Middle frontal gyrus (tissue), 1 donor: ENCODE measurements at regions not wholly inside any gene's neighbourhood (a gene's known extent, or its start where the extent isn't known, plus 50 kb on each side); places are given as distances from the start of the nearest gene placed in this dataset.
"Not testable (repeated sequence)": the region's sequence is repeated elsewhere in the genome, so short reads cannot be mapped to it uniquely, and the experiment has no call there.

Experiments used
- DNase-seq: peaks from one replicate; pipeline ENCODE4 v3.0.0-alpha.2; 2015; ENCODE audit warnings: low spot score; ENCODE audit errors: extremely low spot score

GRCh38 chr2:122061206-122061605, 305.8 kb downstream of the TSN start:
- DNase-seq = no peak

- no peak for DNase-seq
Measured at GRCh38 chr2:122061831-122062230, 306.4 kb downstream of the TSN start.

GRCh38 chr2:122062506-122062905, 307.1 kb downstream of the TSN start:
- no peak for DNase-seq

DNA sequence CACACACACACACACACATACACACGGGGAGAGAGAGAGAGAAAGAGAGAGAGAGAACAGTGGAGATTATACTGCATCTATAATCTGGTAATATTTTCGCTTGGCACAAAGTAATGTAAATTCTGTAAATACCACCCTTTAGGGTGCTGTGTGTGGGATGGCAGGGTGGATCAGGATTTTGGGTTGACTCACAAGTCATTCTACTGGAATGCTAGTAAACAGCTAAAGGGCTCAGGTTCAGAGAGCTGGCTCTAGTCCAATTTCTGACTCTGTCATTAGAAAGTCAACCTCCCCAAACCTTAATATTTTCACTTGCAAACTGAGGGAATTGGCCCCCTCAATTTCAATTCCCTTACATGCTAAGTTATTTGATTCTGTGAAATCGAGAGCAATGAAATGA, 308.3 kb downstream of the TSN start:
- no peak for DNase-seq

GRCh38 chr2:122070241-122070731, 314.8 kb downstream of the TSN start:
- no peak for DNase-seq

DNA sequence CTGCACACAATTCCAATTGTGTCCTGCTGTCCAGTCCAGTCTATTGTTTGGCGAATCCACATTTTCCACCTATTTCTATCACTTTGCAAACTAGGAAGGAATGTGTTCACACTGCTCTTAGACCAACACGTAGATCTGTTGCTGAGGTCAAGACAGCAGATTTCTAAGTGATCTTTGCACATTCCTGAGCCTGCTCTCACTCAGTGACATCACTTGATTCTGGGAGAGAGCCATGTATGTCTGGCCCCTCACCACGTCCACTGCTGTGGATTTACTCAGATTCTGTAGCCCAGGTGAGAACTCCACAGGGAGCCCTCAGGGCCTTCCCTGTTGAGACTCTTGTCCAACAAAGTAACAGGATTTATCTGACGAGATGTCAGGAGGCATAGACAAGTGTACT, 317.2 kb downstream of the TSN start:
- DNase-seq = no peak

GRCh38 chr2:122074201-122074600, 318.8 kb downstream of the TSN start:
- DNase-seq = no peak

DNA sequence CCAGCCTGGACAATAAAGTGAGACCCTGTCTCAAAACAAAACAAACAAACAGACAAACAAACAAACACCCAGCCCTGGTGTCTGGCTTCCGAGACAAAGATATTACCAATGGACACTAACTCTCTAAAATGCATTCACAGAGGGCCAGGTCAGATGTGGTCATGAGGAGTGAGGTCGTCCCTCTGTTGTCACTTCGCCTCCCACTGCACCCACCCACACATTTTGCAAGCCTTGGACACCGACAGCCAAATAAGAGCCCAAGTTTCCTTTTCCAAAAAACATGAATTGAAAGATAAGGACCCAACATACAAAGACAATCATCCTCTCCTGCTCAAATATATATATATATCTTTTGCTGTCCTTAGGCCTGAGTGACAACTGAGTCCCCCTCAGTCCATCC, 319.9 kb downstream of the TSN start:
- no peak for DNase-seq

DNA sequence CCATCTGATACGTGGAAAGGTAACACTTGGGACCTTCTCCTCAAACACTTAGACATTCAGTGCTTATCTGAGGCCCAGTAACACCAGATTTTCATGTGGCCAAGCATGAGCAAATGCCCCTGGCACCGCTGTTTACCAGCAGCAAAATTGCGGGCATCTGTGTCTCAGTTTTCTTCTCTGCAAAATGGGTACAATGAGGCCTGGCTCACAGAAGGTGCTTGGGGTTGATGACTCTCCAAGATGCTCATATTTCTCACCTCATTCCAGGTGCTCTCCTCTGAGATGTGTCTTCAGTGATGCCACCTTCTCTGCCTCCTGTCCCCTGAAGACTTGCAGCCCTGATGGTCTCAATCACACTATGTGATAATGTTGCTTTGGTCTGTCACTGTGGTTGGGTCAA, 321.7 kb downstream of the TSN start:
- DNase-seq = no peak

GRCh38 chr2:122077771-122078170, 322.3 kb downstream of the TSN start:
- DNase-seq = no peak

- DNase-seq = no peak
Measured at GRCh38 chr2:122078451-122078850, 323.0 kb downstream of the TSN start.

- DNase-seq = no peak
Measured at GRCh38 chr2:122079844-122080243, 324.4 kb downstream of the TSN start.

- no peak for DNase-seq
Measured at GRCh38 chr2:122080316-122080715, 324.9 kb downstream of the TSN start.

DNA sequence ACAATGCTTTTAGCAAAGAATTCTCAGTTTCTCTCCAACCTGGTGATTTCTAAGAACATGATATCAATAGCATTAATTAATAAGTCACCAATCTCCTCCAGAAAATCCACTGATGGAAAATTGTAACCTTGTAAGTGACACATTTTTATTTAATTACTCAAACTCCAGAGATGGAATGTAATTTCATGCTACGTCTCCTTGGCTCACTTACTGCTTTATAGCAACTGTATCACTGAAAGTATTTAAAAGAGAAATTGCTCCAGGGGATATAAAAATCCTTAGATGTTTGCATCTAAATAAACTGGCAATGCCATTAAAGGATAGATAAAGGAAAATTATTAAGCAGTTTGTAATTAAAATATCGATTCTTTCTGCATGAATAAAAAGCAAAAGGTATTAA, 325.4 kb downstream of the TSN start:
- DNase-seq = no peak

DNA sequence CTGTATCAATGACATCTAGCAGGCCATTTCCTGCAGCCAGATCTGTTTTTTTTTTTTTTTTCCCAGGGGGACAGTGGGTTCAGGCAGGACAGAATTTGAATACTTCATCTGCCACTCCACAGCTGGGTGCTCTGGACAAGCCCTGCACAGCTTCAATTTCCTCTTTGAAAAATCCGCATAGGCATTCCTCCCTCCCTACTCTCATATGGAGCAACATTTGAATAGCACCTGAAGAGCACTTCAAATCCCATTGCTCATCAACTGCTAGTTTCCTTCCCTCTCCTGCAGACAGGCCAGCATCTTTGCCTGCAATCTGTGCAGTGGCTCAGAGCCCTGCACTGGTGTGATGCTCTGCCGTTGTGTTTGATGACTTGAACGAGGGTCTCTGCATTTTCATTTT, 326.3 kb downstream of the TSN start:
- DNase-seq = no peak

GRCh38 chr2:122083256-122084048, 328.0 kb downstream of the TSN start:
- DNase-seq = no peak

GRCh38 chr2:122085672-122086071, 330.2 kb downstream of the TSN start:
- not testable (repeated sequence) for DNase-seq

DNA sequence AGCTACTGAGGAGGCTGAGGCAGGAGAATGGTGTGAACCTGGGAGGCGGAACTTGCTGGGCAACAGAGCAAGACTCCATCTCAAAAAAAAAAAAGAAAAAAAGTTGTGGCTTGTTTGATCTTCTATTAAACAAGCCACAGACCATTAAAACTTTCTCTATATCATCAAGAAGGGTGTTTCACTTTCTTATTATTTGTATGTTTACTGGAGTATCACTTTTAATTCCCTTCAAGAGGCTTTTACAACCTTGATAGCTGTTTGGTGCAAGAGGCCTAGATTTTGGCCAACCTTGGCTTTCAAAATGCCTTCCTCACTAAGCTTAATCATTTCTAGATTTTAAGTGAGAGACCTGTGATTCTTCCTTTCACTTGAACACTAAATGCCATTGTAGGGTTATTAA, 339.1 kb downstream of the TSN start:
- DNase-seq = no peak

GRCh38 chr2:122096761-122097160, 341.3 kb downstream of the TSN start:
- no peak for DNase-seq

GRCh38 chr2:122098306-122098705, 342.9 kb downstream of the TSN start:
- DNase-seq = no peak

DNA sequence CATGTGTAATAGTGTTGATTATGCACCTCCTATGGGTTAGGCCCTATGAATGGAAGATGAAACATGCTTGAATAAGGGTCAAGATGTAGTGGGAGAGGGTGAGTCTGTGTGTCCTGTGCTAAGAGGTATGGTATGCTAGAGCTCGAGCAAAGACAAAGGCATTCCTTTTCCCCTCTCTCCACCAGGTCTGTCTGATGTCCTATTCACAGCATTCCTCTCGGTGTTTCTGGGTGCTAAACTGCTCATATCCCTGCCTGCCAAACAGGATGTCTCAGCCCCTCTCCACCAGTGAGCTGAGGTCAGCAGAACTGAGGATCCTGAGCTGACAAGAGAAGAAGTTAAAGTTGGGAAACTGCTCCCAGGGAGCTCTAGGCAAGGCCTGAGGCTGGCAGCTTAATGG, 344.9 kb downstream of the TSN start:
- no peak for DNase-seq

DNA sequence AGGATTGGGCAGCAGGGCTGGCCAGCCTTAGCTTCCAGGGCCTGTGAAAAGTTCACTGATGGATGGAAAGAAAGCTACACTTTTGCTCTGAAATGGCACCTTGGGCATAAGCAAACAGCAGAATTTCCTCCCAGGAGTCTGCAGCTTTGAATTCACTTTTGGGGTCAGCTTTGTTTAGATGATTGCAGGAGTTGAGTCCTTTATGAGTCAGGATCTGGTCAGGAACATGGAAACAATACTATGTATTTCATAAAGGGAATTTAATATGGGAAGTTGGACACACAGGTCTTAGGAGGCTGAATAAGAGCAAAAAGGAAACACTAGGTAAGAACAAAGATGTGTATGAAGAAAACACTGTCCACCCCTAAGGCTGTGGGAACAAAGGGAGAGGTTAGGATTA, 345.3 kb downstream of the TSN start:
- DNase-seq = no peak

DNA sequence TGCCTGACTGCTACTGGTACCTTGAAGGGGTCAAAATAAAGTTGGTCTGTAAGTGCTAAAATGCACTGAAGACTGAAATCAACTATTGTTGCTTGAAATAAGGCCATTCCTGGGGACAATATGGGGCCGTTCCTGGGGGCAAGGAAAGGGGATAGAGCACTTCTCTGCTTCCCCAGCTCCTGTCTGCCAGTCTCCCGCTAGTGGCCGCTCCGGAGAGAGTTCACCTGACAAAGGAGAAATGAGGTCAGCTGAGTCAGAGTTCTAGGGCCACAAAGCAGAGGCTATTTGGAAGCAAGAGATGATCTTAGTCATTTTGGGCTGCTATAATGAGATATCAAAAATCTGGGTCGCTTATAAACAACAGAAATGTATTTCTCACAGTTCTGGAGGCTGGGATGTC, 345.9 kb downstream of the TSN start:
- DNase-seq = no peak
